ENCODE measurements at regions not wholly inside any gene's neighbourhood (a gene's known extent, or its start where the extent isn't known, plus 50 kb on each side); places are given as distances from the start of the nearest gene placed in this dataset.

DNA sequence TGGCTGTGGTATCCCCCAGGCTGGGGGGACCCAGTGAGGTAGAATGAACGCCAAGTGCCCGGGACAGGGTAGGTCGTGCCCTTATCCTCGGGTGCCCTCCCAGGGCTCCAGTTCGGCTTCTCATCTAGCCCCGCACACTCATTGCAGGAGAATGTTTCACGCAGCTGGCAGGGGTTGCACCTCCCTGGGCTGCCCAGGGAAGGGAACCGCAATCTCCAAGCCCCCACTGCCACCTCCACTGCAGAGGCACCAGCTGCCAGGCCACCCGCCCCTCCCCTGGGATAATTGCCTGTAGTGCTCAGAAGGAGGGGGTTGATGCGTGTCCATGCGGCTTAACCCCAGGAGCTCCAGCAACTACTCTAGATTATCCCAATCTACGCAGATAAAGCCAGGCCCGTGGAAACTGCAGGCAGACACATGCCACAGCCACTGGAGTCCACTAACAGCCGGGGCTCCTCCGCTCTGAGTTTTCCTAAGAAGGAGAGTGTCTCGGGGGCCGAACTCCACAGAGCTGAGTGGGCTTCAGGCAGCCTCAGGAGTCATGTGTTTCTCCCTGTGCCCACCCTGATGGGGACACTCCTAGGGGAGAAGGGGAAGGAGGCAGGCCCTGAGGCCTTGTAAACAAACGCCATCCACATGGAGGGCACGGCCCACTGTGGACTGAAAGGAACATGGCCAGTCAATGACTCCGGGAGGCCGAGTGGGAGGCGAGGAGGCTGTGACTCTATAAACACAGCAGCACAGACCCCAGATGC, 137.2 kb upstream of the IQSEC1 start:
- Histone ChIP-seq H2AFZ (ENCODE audit: low read depth, low read length, severe bottlenecking) (no peak overlapping the region), H3K27ac (ENCODE audit: low read depth, low read length) (no peak overlapping the region), H3F3A (ENCODE audit: insufficient read depth) (no peaks in the 10 kb centered on the region), H3K4me2 (ENCODE audit: low read depth, low read length, poor library complexity, severe bottlenecking) (no peak overlapping the region), H3K27me3 (ENCODE audit: low read length) (no peaks in the 10 kb centered on the region), H3K9me3 (ENCODE audit: insufficient read depth, low read length) (no peaks in the 10 kb centered on the region), H3K9me2 (replicated peaks; ENCODE audit: insufficient read depth, low read length) (no peaks in the 10 kb centered on the region), H3K9ac (ENCODE audit: low read length) (no peak overlapping the region), H3K36me3 (ENCODE audit: low read length) (no peaks in the 10 kb centered on the region), H3K4me3 (ENCODE audit: insufficient read depth, low read length, poor library complexity, severe bottlenecking) (no peak overlapping the region), H4K20me1 (ENCODE audit: low read depth, low read length) (no peaks in the 10 kb centered on the region), H3K79me2 (ENCODE audit: insufficient read depth, low read length) (no peaks in the 10 kb centered on the region)
- TF ChIP-seq, protein P1, sequence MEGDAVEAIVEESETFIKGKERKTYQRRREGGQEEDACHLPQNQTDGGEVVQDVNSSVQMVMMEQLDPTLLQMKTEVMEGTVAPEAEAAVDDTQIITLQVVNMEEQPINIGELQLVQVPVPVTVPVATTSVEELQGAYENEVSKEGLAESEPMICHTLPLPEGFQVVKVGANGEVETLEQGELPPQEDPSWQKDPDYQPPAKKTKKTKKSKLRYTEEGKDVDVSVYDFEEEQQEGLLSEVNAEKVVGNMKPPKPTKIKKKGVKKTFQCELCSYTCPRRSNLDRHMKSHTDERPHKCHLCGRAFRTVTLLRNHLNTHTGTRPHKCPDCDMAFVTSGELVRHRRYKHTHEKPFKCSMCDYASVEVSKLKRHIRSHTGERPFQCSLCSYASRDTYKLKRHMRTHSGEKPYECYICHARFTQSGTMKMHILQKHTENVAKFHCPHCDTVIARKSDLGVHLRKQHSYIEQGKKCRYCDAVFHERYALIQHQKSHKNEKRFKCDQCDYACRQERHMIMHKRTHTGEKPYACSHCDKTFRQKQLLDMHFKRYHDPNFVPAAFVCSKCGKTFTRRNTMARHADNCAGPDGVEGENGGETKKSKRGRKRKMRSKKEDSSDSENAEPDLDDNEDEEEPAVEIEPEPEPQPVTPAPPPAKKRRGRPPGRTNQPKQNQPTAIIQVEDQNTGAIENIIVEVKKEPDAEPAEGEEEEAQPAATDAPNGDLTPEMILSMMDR (IDR thresholded peaks at IDR 0.05; ENCODE audit: insufficient read depth, low read length, poor library complexity, severe bottlenecking), result no peak
- no peak for TF ChIP-seq EZH2phosphoT487 (conservative IDR thresholded peaks at IDR 0.05; ENCODE audit: low read length)

DNA sequence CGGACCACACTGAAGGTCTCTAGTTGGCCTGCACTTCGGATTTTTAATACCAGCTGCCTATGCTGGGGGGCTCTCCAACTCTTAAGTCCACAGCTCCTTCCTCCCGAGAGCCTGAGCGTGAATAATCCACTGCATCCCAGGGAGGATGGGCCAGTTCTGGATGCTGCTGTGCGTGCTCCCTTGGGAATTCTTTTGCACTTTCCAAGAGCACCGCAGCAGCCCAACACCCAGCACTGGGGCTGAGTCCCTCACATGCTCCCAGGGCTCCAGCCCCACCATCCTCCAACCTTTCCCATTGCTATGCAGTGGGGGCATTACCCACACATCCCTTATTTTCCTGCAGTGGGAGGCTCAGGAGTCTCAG, 136.4 kb upstream of the IQSEC1 start:
- Histone ChIP-seq H3K4me3 (ENCODE audit: insufficient read depth, low read length, poor library complexity, severe bottlenecking) (no peak overlapping the region), H3K27ac (ENCODE audit: low read depth, low read length) (no peak overlapping the region), H3K36me3 (ENCODE audit: low read length) (no peaks in the 10 kb centered on the region), H3K79me2 (ENCODE audit: insufficient read depth, low read length) (no peaks in the 10 kb centered on the region), H2AFZ (ENCODE audit: low read depth, low read length, severe bottlenecking) (no peak overlapping the region), H3K9me2 (replicated peaks; ENCODE audit: insufficient read depth, low read length) (no peaks in the 10 kb centered on the region), H3K4me2 (ENCODE audit: low read depth, low read length, poor library complexity, severe bottlenecking) (no peak overlapping the region), H3K27me3 (ENCODE audit: low read length) (no peaks in the 10 kb centered on the region), H3K9ac (ENCODE audit: low read length) (no peak overlapping the region), H3F3A (ENCODE audit: insufficient read depth) (no peaks in the 10 kb centered on the region), H4K20me1 (ENCODE audit: low read depth, low read length) (no peaks in the 10 kb centered on the region), H3K9me3 (ENCODE audit: insufficient read depth, low read length) (no peaks in the 10 kb centered on the region)
- TF ChIP-seq, protein P1 (IDR thresholded peaks at IDR 0.05; ENCODE audit: insufficient read depth, low read length, poor library complexity, severe bottlenecking), result no peak
- TF ChIP-seq EZH2phosphoT487 (conservative IDR thresholded peaks at IDR 0.05; ENCODE audit: low read length), result no peak

DNA sequence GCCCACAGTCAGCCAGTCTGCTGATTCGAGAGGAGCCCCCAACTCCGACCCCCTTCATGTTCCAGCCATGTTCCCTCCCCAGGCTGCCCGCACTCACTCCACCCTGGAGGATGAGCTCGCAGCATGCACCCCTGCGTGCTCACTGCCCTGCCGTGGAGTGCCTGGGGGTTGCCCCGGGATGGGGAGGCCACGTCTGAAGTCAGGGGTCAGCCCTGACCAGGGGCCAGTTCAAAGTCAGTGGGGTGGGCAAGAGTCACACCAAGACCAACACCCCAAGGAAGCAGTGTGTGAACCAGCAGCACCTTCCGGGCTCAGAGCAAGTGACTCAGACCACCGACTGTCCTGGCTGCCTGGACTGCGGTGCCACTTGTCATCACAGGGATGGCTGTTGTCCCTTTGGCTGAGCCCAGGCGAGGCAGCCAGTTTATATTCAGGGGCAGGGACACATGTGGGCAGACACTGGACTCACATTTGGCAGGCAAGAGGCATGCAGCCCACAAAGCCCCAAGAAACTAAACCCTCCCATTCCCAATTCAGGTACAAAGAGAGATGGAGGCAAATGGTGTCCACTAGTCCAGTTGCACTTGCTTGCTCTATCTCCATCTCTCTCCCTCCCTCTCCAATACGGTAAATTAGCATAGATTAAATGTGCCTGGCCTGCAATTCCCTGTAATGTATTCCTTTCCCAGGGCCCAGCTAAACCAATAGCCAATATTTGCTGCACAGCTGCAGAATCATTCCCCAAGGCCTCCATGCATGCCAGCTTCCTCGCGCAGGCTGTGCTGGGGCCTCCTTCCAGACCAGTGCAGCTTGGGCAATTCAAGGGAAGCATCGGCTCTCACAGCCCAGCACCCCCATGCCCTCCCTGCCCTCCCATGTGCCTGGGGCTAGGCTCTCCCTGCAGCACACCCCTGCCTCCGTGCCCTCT, 135.7 kb upstream of the IQSEC1 start:
- Histone ChIP-seq H3K27ac (ENCODE audit: low read depth, low read length) (no peak overlapping the region), H3K9me3 (ENCODE audit: insufficient read depth, low read length) (no peaks in the 10 kb centered on the region), H3K36me3 (ENCODE audit: low read length) (no peaks in the 10 kb centered on the region), H3F3A (ENCODE audit: insufficient read depth) (no peaks in the 10 kb centered on the region), H3K27me3 (ENCODE audit: low read length) (no peaks in the 10 kb centered on the region), H3K9me2 (replicated peaks; ENCODE audit: insufficient read depth, low read length) (no peaks in the 10 kb centered on the region), H2AFZ (ENCODE audit: low read depth, low read length, severe bottlenecking) (no peak overlapping the region), H3K4me2 (ENCODE audit: low read depth, low read length, poor library complexity, severe bottlenecking) (no peak overlapping the region), H3K79me2 (ENCODE audit: insufficient read depth, low read length) (no peaks in the 10 kb centered on the region), H3K9ac (ENCODE audit: low read length) (no peak overlapping the region), H3K4me3 (ENCODE audit: insufficient read depth, low read length, poor library complexity, severe bottlenecking) (no peak overlapping the region), H4K20me1 (ENCODE audit: low read depth, low read length) (no peaks in the 10 kb centered on the region)
- TF ChIP-seq, protein P1 (IDR thresholded peaks at IDR 0.05; ENCODE audit: insufficient read depth, low read length, poor library complexity, severe bottlenecking), result no peak
- no peak for TF ChIP-seq EZH2phosphoT487 (conservative IDR thresholded peaks at IDR 0.05; ENCODE audit: low read length)

All from SU-DHL-6 (cell line).